Nephron (organoid): ENCODE measurements at regions not wholly inside any gene's neighbourhood (a gene's known extent, or its start where the extent isn't known, plus 50 kb on each side); places are given as distances from the start of the nearest gene placed in this dataset.
"Not testable (repeated sequence)": the region's sequence is repeated elsewhere in the genome, so short reads cannot be mapped to it uniquely, and the experiment has no call there.

Experiments
- H3K27ac Mint-ChIP-seq, 3 experiments: 2 replicates each; pipeline ENCODE4 v1.8.0; 2020; ENCODE audit warnings: mixed read lengths in 3 of 3, mild to moderate bottlenecking in 2 of 3, moderate library complexity in 1 of 3
- H3K27me3 Mint-ChIP-seq: 2 replicates; pipeline ENCODE4 v1.8.0; 2021; ENCODE audit warnings: low read depth, mild to moderate bottlenecking, moderate library complexity, mixed read lengths
- H3K36me3 Mint-ChIP-seq: 2 replicates; pipeline ENCODE4 v1.8.0; 2020; ENCODE audit warnings: low read depth, mixed read lengths
- H3K4me1 Mint-ChIP-seq: 2 replicates; pipeline ENCODE4 v1.8.0; 2020; ENCODE audit warnings: mixed read lengths
- H3K4me3 Mint-ChIP-seq, 3 experiments: 2 replicates each; pipeline ENCODE4 v1.8.0; 2020; ENCODE audit warnings: mild to moderate bottlenecking in 3 of 3, mixed read lengths in 3 of 3, moderate library complexity in 2 of 3
- H3K9me3 Mint-ChIP-seq: 2 replicates; pipeline ENCODE4 v1.8.0; 2020; ENCODE audit warnings: mixed read lengths
- TF ChIP-seq, protein P1 (sequence below), 3 experiments: fragments of 200-600 bp; sonication (generic); IDR thresholded peaks; one replicate each; pipeline ENCODE4 v1.5.0; 2021; ENCODE audit warnings: antibody characterized with exemption in 3 of 3; ENCODE audit not compliant: unreplicated experiment in 3 of 3

- Mint-ChIP-seq H3K9me3 (peaks cover 16% of the 10 kb centered on the region), H3K36me3 (peaks cover 9% of the 10 kb centered on the region), H3K27ac (no peak overlapping the region), H3K4me1 (peaks cover 9% of the 10 kb centered on the region), H3K4me3 (no peak overlapping the region), H3K27me3 (peaks cover 16% of the 10 kb centered on the region)
- TF ChIP-seq, protein P1, sequence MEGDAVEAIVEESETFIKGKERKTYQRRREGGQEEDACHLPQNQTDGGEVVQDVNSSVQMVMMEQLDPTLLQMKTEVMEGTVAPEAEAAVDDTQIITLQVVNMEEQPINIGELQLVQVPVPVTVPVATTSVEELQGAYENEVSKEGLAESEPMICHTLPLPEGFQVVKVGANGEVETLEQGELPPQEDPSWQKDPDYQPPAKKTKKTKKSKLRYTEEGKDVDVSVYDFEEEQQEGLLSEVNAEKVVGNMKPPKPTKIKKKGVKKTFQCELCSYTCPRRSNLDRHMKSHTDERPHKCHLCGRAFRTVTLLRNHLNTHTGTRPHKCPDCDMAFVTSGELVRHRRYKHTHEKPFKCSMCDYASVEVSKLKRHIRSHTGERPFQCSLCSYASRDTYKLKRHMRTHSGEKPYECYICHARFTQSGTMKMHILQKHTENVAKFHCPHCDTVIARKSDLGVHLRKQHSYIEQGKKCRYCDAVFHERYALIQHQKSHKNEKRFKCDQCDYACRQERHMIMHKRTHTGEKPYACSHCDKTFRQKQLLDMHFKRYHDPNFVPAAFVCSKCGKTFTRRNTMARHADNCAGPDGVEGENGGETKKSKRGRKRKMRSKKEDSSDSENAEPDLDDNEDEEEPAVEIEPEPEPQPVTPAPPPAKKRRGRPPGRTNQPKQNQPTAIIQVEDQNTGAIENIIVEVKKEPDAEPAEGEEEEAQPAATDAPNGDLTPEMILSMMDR (IDR thresholded peaks at IDR 0.05; ENCODE audit: unreplicated experiment in 3 of 3), result no peak
Observed at GRCh38 chr5:136738829-136739228, 373.5 kb upstream of the TRPC7 start.

DNA sequence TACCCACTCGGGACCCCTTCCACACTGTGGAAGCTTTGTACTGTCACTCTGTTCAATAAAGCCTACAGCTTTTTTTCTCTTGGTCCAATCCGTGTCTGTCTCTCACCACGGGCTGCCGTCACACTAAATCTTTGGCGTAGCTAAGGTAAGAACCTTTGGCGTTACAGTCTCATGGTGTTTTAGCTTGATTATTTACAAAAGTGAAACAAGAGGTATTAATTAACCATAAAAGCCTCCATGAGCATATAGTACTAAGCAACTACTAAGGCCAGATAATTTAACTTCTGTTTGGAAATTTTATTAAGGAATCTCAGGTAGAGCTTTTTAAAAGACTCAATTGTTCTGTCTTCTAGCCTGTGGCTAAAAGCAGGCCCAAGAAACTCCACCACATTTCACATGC is 370.7 kb upstream of the TRPC7 start:
- TF ChIP-seq, protein P1 (IDR thresholded peaks at IDR 0.05; ENCODE audit: unreplicated experiment in 3 of 3), result no peak
- H3K4me1 Mint-ChIP-seq, result peaks cover 23% of the 10 kb centered on the region
- H3K4me3 Mint-ChIP-seq, result peak overlapping the region in 1 of 3 experiments; percentile 29
- H3K9me3 Mint-ChIP-seq, result no peaks in the 10 kb centered on the region
- H3K27ac Mint-ChIP-seq, result peak overlapping the region; percentile 76 to 94 (median 84)
- H3K36me3 Mint-ChIP-seq, result no peaks in the 10 kb centered on the region
- H3K27me3 Mint-ChIP-seq, result peaks cover 16% of the 10 kb centered on the region

- H3K9me3 Mint-ChIP-seq, H3K36me3 Mint-ChIP-seq: not testable (repeated sequence)
- H3K4me1 Mint-ChIP-seq, result peaks cover 26% of the 10 kb centered on the region
- H3K4me3 Mint-ChIP-seq, result peak overlapping the region in 1 of 3 experiments; percentile 29
- peak overlapping the region; percentile 76 to 94 (median 84) for H3K27ac Mint-ChIP-seq
- H3K27me3 Mint-ChIP-seq, result peaks cover 16% of the 10 kb centered on the region
Observed at GRCh38 chr5:136735611-136736010, 370.3 kb upstream of the TRPC7 start.

DNA sequence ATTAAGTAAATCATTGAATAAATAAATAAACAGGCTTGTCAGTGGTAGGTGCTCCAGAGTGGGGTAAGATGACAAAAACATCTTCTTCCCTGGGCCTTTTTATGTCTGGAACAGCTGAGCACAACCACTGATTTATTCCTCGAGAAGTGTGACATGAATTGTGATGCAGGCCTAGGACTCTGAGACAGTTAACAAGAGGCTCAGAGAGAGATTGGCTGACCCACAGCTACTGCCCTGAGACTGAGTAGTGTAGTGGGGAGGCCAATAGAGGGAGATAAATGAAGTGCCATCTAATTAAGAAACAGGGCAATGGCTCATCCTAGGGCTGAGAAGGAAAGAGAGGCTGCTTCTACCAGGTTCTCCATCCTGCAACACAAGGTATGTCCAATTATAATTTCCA is 369.3 kb upstream of the TRPC7 start:
- TF ChIP-seq, protein P1 (IDR thresholded peaks at IDR 0.05; ENCODE audit: unreplicated experiment in 3 of 3), result no peak
- peaks cover 31% of the 10 kb centered on the region for H3K4me1 Mint-ChIP-seq
- H3K27me3 Mint-ChIP-seq, result peaks cover 16% of the 10 kb centered on the region
- H3K36me3 Mint-ChIP-seq, result no peaks in the 10 kb centered on the region
- H3K9me3 Mint-ChIP-seq, result no peaks in the 10 kb centered on the region
- no peak overlapping the region for H3K4me3 Mint-ChIP-seq
- peak overlapping the region; percentile 21 to 76 (median 62) for H3K27ac Mint-ChIP-seq

DNA sequence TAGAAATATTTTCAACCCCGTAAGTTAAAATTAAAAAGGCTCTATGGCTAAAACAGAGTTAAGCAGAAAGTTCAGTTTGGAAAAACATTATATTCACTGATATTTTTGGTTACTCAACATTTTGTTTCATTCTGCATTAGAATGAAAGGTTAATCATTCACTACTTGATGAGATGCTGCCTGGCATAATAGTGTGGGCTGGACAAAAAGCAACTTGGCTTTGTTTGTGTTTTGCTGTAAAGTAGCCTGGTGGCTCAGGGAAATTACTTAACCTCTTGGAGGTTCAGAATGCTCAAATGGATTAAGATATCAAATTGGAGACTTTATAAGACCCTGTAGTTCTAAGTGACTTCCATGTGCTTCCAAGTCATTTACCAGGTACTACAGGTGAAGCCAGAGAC is 367.4 kb upstream of the TRPC7 start:
- H3K4me1 Mint-ChIP-seq, result peaks cover 36% of the 10 kb centered on the region
- H3K27ac Mint-ChIP-seq, result peak overlapping the region; percentile 67 to 87 (median 81)
- no peak overlapping the region for H3K4me3 Mint-ChIP-seq
- no peaks in the 10 kb centered on the region for H3K9me3 Mint-ChIP-seq
- H3K27me3 Mint-ChIP-seq, result peaks cover 9% of the 10 kb centered on the region
- no peaks in the 10 kb centered on the region for H3K36me3 Mint-ChIP-seq
- TF ChIP-seq, protein P1 (IDR thresholded peaks at IDR 0.05; ENCODE audit: unreplicated experiment in 3 of 3), result no peak

- no peaks in the 10 kb centered on the region for H3K36me3 Mint-ChIP-seq
- H3K4me3 Mint-ChIP-seq, result no peak overlapping the region
- H3K27ac Mint-ChIP-seq, result peak overlapping the region; percentile 10 to 87 (median 29)
- H3K27me3 Mint-ChIP-seq, result peaks cover 4% of the 10 kb centered on the region
- H3K4me1 Mint-ChIP-seq, result peaks cover 36% of the 10 kb centered on the region
- H3K9me3 Mint-ChIP-seq, result no peaks in the 10 kb centered on the region
- TF ChIP-seq, protein P1 (IDR thresholded peaks at IDR 0.05; ENCODE audit: unreplicated experiment in 3 of 3), result no peak
Observed at GRCh38 chr5:136731241-136731900, 366.0 kb upstream of the TRPC7 start.
